ENCODE measurements at regions not wholly inside any gene's neighbourhood (a gene's known extent, or its start where the extent isn't known, plus 50 kb on each side); places are given as distances from the start of the nearest gene placed in this dataset.

DNA sequence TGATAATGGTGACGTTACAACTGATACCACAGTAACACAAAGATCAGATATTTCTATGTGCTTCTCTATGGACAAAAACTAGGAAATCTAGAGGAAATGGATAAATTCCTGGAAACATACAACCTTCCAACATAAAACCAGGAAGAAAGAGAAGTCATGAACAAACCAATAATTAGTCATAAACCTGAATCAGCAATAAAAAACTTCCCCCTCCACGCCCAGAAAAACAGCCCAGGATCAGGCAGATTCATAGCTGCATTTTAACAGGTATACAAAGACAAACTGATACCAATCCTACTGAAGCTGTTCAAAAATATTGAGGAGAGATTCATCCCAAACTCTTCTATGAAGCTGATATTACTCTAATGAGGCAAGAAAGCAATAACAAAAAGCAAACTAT is 1535.2 kb upstream of the LRRTM1 start:
- DNase-seq (ENCODE audit: low read depth, low spot score): no peak
- Histone ChIP-seq H3K27ac (ENCODE audit: low read length) (no peak overlapping the region), H3K4me1 (ENCODE audit: control insufficient read depth, insufficient read depth, low read length) (no peaks in the 10 kb centered on the region), H3K36me3 (ENCODE audit: control insufficient read depth, insufficient read depth, low read length) (no peaks in the 10 kb centered on the region), H3K27me3 (ENCODE audit: control insufficient read depth, insufficient read depth, low read length) (no peaks in the 10 kb centered on the region), H3K9me3 (ENCODE audit: control insufficient read depth, insufficient read depth, low read depth, low read length) (no peaks in the 10 kb centered on the region), H3K4me3 (ENCODE audit: low read depth in 2 of 2, low read length in 2 of 2) (no peak overlapping the region)
- BruUV-seq (replicated peaks): no TSS peak
- ChIA-PET POLR2A (no interaction called here), CTCF (no interaction called here)
- no peak for TF ChIP-seq REST (IDR thresholded peaks at IDR 0.05; ENCODE audit: insufficient read depth in 1 of 2, low read depth in 2 of 2, low read length in 1 of 2)
- TF ChIP-seq SIN3A (IDR thresholded peaks at IDR 0.05; ENCODE audit: borderline replicate concordance, insufficient read depth, low read depth, low read length): no peak
- TF ChIP-seq, protein P1, sequence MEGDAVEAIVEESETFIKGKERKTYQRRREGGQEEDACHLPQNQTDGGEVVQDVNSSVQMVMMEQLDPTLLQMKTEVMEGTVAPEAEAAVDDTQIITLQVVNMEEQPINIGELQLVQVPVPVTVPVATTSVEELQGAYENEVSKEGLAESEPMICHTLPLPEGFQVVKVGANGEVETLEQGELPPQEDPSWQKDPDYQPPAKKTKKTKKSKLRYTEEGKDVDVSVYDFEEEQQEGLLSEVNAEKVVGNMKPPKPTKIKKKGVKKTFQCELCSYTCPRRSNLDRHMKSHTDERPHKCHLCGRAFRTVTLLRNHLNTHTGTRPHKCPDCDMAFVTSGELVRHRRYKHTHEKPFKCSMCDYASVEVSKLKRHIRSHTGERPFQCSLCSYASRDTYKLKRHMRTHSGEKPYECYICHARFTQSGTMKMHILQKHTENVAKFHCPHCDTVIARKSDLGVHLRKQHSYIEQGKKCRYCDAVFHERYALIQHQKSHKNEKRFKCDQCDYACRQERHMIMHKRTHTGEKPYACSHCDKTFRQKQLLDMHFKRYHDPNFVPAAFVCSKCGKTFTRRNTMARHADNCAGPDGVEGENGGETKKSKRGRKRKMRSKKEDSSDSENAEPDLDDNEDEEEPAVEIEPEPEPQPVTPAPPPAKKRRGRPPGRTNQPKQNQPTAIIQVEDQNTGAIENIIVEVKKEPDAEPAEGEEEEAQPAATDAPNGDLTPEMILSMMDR (IDR thresholded peaks at IDR 0.05): no peak
- no peak for TF ChIP-seq TCF7L2 (IDR thresholded peaks at IDR 0.05; ENCODE audit: low read depth, low read length)
- TF ChIP-seq POLR2AphosphoS5 (IDR thresholded peaks at IDR 0.05; ENCODE audit: low read depth, low read length): no peak
- in situ Hi-C loops (cut with HindIII; ENCODE audit: low pct_unique_long_range_greater_than_20kb, low sequenced_read_pairs) (no loop called here), intact Hi-C loops (cut with micrococcal nuclease; ENCODE audit: unreplicated experiment) (no loop called here)
- ATAC-seq: no peak

DNA sequence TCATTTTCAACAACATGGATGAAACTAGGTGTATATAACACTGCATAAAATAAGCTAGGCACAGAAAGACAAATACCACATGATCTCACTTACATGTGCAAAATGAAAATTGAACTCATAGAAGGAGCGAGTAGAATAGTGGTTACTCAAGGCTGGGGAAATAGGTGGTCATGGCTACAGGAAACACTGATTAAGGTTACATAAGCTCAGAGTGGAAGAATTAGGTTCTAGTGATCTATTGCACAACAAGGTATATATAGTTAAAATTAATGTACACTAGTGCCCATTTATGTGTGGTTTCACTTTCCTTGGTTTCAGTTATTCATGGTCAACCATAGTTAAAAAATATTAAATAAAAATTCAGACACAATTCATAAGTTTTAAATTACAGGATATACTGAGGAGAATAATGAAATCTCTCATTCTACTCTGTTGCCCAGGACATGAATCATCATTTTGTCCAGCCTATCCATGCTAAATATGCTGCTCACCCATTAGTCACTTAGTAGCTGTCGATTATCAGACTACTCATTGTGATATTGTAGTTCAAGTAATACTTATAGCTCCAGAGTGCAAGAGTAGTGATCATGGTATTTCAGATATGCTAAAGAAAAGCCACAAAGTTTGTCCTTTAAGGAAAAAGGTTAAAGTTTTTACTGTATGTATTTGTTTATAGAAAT is 1530.9 kb upstream of the LRRTM1 start:
- TF ChIP-seq REST (IDR thresholded peaks at IDR 0.05; ENCODE audit: insufficient read depth in 1 of 2, low read depth in 2 of 2, low read length in 1 of 2): no peak
- no peak for TF ChIP-seq POLR2AphosphoS5 (IDR thresholded peaks at IDR 0.05; ENCODE audit: low read depth, low read length)
- no peak for TF ChIP-seq SIN3A (IDR thresholded peaks at IDR 0.05; ENCODE audit: borderline replicate concordance, insufficient read depth, low read depth, low read length)
- TF ChIP-seq TCF7L2 (IDR thresholded peaks at IDR 0.05; ENCODE audit: low read depth, low read length): no peak
- TF ChIP-seq, protein P1 (IDR thresholded peaks at IDR 0.05): no peak
- no peak for ATAC-seq
- no peaks in the 10 kb centered on the region for H3K4me1 ChIP-seq (ENCODE audit: control insufficient read depth, insufficient read depth, low read length)
- peaks cover 3% of the 10 kb centered on the region; the same call in 1 of the 2 replicates for H3K9me3 ChIP-seq (ENCODE audit: control insufficient read depth, insufficient read depth, low read depth, low read length)
- no peak overlapping the region for H3K27ac ChIP-seq (ENCODE audit: low read length)
- no peak for DNase-seq (ENCODE audit: low read depth, low spot score)
- H3K27me3 ChIP-seq (ENCODE audit: control insufficient read depth, insufficient read depth, low read length): no peaks in the 10 kb centered on the region
- CTCF ChIA-PET: no interaction called here
- no peak overlapping the region for H3K4me3 ChIP-seq (ENCODE audit: low read depth in 2 of 2, low read length in 2 of 2)
- H3K36me3 ChIP-seq (ENCODE audit: control insufficient read depth, insufficient read depth, low read length): no peaks in the 10 kb centered on the region
- intact Hi-C loops (cut with micrococcal nuclease; ENCODE audit: unreplicated experiment) (no loop called here), in situ Hi-C loops (cut with HindIII; ENCODE audit: low pct_unique_long_range_greater_than_20kb, low sequenced_read_pairs) (no loop called here)
- POLR2A ChIA-PET: no interaction called here
- BruUV-seq (replicated peaks): no TSS peak

All from Panc1 (cell line).